Fibroblast of lung (primary cell): ENCODE measurements at regions not wholly inside any gene's neighbourhood (a gene's known extent, or its start where the extent isn't known, plus 50 kb on each side); places are given as distances from the start of the nearest gene placed in this dataset.

Experiments
- DNase-seq, 2 donors: peaks; one replicate each; pipeline versions ENCODE4 v3.0.0 to v3.0.0-alpha.2; 2010; ENCODE audit warnings: low read depth in 2 of 2
- H2AFZ ChIP-seq: 2 replicates; pipeline ENCODE4 v1.5.1; 2012; ENCODE audit warnings: low read length, control low read depth, inconsistent platforms
- H3K27ac ChIP-seq: 2 replicates; pipeline ENCODE4 v1.5.1; 2011; ENCODE audit warnings: low read length, control low read depth; ENCODE audit not compliant: insufficient read depth
- H3K27me3 ChIP-seq: 2 replicates; pipeline ENCODE4 v1.5.1; 2011; ENCODE audit warnings: mild to moderate bottlenecking, low read length; ENCODE audit not compliant: control insufficient read depth, insufficient read depth
- H3K36me3 ChIP-seq: 2 replicates; pipeline ENCODE4 v1.5.1; 2011; ENCODE audit warnings: low read length; ENCODE audit not compliant: control insufficient read depth, insufficient read depth
- H3K4me1 ChIP-seq: 2 replicates; pipeline ENCODE4 v1.5.1; 2011; ENCODE audit warnings: low read length; ENCODE audit not compliant: control insufficient read depth, insufficient read depth; ENCODE audit errors: extremely low read depth
- H3K4me2 ChIP-seq: 2 replicates; pipeline ENCODE4 v1.5.1; 2011; ENCODE audit warnings: low read length, control low read depth; ENCODE audit not compliant: insufficient read depth; ENCODE audit errors: extremely low read depth
- H3K4me3 ChIP-seq, 4 experiments: fragments of 200-600 bp in 1 of 4; sonication (generic) in 1 of 4; replicated peaks in 1 of 4; 2 replicates each; pipeline ENCODE4 v1.5.1; 2011 to 2016; ENCODE audit warnings: low read length in 4 of 4, low read depth in 3 of 4, mild to moderate bottlenecking in 3 of 4, control low read depth in 2 of 4, inconsistent platforms in 1 of 4, mixed read lengths in 1 of 4; ENCODE audit not compliant: insufficient read depth in 1 of 4; ENCODE audit errors: control extremely low read depth in 1 of 4
- H3K79me2 ChIP-seq: 2 replicates; pipeline ENCODE4 v1.5.1; 2012; ENCODE audit warnings: mild to moderate bottlenecking, low read length, inconsistent platforms; ENCODE audit not compliant: control insufficient read depth, insufficient read depth
- H3K9ac ChIP-seq: 2 replicates; pipeline ENCODE4 v1.5.1; 2011; ENCODE audit warnings: mild to moderate bottlenecking, low read length, control low read depth; ENCODE audit not compliant: insufficient read depth
- H3K9me3 ChIP-seq: 2 replicates; pipeline ENCODE4 v1.5.1; 2012; ENCODE audit warnings: low read depth, low read length; ENCODE audit not compliant: control insufficient read depth, insufficient read depth
- H4K20me1 ChIP-seq: 2 replicates; pipeline ENCODE4 v1.5.1; 2011; ENCODE audit warnings: low read length; ENCODE audit not compliant: control insufficient read depth, insufficient read depth; ENCODE audit errors: extremely low read depth
- EZH2 ChIP-seq: IDR thresholded peaks from 2 replicates; pipeline ENCODE4 v1.5.1; 2012; ENCODE audit warnings: low read length, control low read depth, mild to moderate bottlenecking; ENCODE audit errors: missing control alignments
- TF ChIP-seq, protein P1 (sequence below), 2 donors: IDR thresholded peaks in 1 of 2; conservative IDR thresholded peaks in 1 of 2; 1 replicate in 1 of 2; 2 replicates in 1 of 2; pipeline ENCODE4 v1.5.1; 2011 to 2012; ENCODE audit warnings: low read length in 2 of 2, control low read depth in 1 of 2, inconsistent platforms in 1 of 2, low read depth in 1 of 2, mild to moderate bottlenecking in 1 of 2

DNA sequence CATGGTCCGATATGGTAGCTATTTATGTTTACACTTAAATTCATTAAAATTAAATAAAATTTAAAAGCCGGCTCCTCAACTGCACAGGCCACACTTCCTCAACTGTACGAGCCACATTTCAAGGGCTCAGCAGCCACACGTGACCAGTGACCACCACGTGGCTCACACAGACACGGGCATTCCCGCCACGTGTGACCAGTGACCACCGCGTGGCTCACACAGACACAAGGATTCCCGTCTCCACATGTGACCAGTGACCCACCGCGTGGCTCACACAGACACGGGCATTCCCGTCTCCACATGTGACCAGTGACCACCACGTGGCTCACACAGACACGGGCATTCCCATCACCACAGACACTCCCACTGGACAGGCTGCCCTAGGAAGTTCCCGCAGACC is 91.3 kb downstream of the PDGFA start:
- H2AFZ ChIP-seq, result no peak overlapping the region
- TF ChIP-seq, protein P1, sequence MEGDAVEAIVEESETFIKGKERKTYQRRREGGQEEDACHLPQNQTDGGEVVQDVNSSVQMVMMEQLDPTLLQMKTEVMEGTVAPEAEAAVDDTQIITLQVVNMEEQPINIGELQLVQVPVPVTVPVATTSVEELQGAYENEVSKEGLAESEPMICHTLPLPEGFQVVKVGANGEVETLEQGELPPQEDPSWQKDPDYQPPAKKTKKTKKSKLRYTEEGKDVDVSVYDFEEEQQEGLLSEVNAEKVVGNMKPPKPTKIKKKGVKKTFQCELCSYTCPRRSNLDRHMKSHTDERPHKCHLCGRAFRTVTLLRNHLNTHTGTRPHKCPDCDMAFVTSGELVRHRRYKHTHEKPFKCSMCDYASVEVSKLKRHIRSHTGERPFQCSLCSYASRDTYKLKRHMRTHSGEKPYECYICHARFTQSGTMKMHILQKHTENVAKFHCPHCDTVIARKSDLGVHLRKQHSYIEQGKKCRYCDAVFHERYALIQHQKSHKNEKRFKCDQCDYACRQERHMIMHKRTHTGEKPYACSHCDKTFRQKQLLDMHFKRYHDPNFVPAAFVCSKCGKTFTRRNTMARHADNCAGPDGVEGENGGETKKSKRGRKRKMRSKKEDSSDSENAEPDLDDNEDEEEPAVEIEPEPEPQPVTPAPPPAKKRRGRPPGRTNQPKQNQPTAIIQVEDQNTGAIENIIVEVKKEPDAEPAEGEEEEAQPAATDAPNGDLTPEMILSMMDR (conservative IDR thresholded peaks at IDR 0.05 in 1 of 2, IDR thresholded peaks at IDR 0.05 in 1 of 2; ENCODE audit: low read depth in 1 of 2, low read length in 2 of 2), result no peak
- no peak for TF ChIP-seq EZH2
- no peaks in the 10 kb centered on the region for H3K79me2 ChIP-seq
- no peak overlapping the region for H3K27ac ChIP-seq
- H3K4me1 ChIP-seq, result no peaks in the 10 kb centered on the region
- no peaks in the 10 kb centered on the region for H4K20me1 ChIP-seq
- H3K27me3 ChIP-seq, result peaks cover 7% of the 10 kb centered on the region
- H3K9ac ChIP-seq, result no peak overlapping the region
- no peaks in the 10 kb centered on the region for H3K36me3 ChIP-seq
- H3K4me3 ChIP-seq, result no peak overlapping the region
- DNase-seq, result no peak
- H3K9me3 ChIP-seq, result no peaks in the 10 kb centered on the region
- H3K4me2 ChIP-seq, result no peak overlapping the region

DNA sequence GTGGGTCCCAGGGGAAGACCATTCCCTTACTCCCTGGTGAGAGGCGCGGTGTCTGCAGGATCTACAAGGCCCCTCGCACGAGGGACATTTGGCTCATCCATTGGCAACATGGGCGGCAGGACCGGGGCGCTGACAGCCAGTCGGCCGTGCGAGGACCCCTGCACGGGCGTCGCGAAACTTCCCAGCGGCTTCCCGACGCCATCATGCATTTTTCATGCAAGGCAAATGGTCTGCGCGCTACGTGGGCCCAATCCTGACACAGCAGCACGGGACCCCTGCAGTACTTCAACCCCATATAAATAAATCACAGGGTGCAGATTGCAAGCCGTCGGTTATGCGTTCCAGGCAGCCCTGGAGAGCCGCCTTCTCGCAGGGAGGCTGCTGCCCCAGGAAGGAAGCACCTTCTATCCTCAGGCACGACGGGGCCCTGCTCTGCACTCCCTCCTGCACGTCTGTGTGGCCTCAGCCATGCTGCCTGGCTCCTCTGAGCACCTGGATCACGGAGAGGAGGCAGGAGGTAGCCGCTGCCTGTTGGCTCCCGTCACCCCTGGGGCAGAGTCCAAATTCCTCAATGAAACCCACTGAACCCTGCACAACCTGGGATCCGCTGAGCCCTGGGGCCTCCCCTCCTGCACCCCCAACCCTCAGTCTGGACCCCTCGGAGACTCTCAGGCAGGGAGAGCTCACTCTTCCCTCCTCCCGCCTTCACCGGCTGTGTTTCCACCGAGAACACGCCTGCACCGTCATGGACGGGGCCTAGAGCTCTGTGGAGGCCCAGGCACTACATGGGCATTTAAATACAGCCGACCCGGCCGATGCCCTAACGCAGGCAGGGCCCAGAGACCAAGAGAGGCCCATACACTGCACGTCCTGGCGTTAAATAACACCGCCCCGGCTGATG is 90.5 kb downstream of the PDGFA start:
- Histone ChIP-seq H3K36me3 (no peaks in the 10 kb centered on the region), H2AFZ (no peak overlapping the region), H3K4me2 (no peak overlapping the region), H3K27me3 (peaks cover 7% of the 10 kb centered on the region), H4K20me1 (no peaks in the 10 kb centered on the region), H3K4me3 (no peak overlapping the region), H3K9ac (no peak overlapping the region), H3K79me2 (no peaks in the 10 kb centered on the region), H3K4me1 (no peaks in the 10 kb centered on the region), H3K9me3 (no peaks in the 10 kb centered on the region), H3K27ac (no peak overlapping the region)
- TF ChIP-seq EZH2, result no peak
- TF ChIP-seq, protein P1 (conservative IDR thresholded peaks at IDR 0.05 in 1 of 2, IDR thresholded peaks at IDR 0.05 in 1 of 2; ENCODE audit: low read depth in 1 of 2, low read length in 2 of 2), result no peak
- DNase-seq, result no peak

DNA sequence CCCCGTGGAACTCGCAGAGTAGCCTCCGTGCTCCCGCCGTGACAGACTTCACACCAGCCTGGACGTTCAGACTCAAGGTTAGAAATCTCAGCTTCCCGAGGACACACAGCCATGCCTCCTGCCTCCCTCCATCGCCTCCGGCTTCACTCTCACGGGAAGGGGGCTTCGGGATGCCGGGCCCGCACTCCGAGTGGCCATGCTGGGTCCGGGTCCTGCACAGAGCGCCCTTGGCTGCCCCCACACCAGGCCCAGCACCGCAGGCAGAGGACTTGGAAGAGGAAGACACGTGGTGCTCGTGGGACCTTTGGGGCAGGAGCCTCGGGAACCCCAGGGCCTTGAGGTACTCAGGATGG is 89.8 kb downstream of the PDGFA start:
- no peak for TF ChIP-seq EZH2
- TF ChIP-seq, protein P1 (conservative IDR thresholded peaks at IDR 0.05 in 1 of 2, IDR thresholded peaks at IDR 0.05 in 1 of 2; ENCODE audit: low read depth in 1 of 2, low read length in 2 of 2), result no peak
- peaks cover 7% of the 10 kb centered on the region for H3K27me3 ChIP-seq
- H3K4me1 ChIP-seq, result no peaks in the 10 kb centered on the region
- no peak for DNase-seq
- no peak overlapping the region for H2AFZ ChIP-seq
- no peak overlapping the region for H3K27ac ChIP-seq
- no peak overlapping the region for H3K4me2 ChIP-seq
- H3K9ac ChIP-seq, result no peak overlapping the region
- H4K20me1 ChIP-seq, result no peaks in the 10 kb centered on the region
- H3K79me2 ChIP-seq, result no peaks in the 10 kb centered on the region
- H3K9me3 ChIP-seq, result no peaks in the 10 kb centered on the region
- no peak overlapping the region for H3K4me3 ChIP-seq
- H3K36me3 ChIP-seq, result no peaks in the 10 kb centered on the region
